Breast epithelium (tissue), 4 donors: ENCODE measurements at regions not wholly inside any gene's neighbourhood (a gene's known extent, or its start where the extent isn't known, plus 50 kb on each side); places are given as distances from the start of the nearest gene placed in this dataset.
"Not testable (repeated sequence)": the region's sequence is repeated elsewhere in the genome, so short reads cannot be mapped to it uniquely, and the experiment has no call there.

Experiments used
- DNase-seq, 2 donors: peaks; one replicate each; pipeline ENCODE4 v3.0.0-alpha.2; 2019; ENCODE audit warnings: low spot score in 2 of 2
- H3K27ac ChIP-seq, 2 donors: fragments of 200-600 bp; sonication (generic) in 1 of 2; one replicate each; pipeline ENCODE4 v1.5.1; 2016 to 2019; ENCODE audit warnings: mild to moderate bottlenecking in 1 of 2
- H3K27me3 ChIP-seq, 2 donors: fragments of 200-600 bp; sonication (generic) in 1 of 2; one replicate each; pipeline versions ENCODE4 v1.5.1 to v1.6.0; 2017 to 2019; ENCODE audit warnings: control low read depth in 1 of 2, mild to moderate bottlenecking in 1 of 2
- H3K36me3 ChIP-seq: fragments of 200-600 bp; one replicate; pipeline ENCODE4 v1.5.1; 2019
- H3K4me1 ChIP-seq, 2 donors: fragments of 200-600 bp; sonication (generic); one replicate each; pipeline ENCODE4 v1.5.1; 2016 to 2019; ENCODE audit warnings: control low read depth in 1 of 2
- H3K4me3 ChIP-seq, 3 donors: fragments of 200-600 bp; sonication (generic); 1 replicate in 2 of 3; 2 replicates in 1 of 3; pipeline ENCODE4 v1.5.1; 2016 to 2019; ENCODE audit warnings: mild to moderate bottlenecking in 3 of 3, moderate library complexity in 2 of 3
- H3K9me3 ChIP-seq, 2 donors: fragments of 200-600 bp; sonication (generic) in 1 of 2; one replicate each; pipeline ENCODE4 v1.5.1; 2016 to 2019; ENCODE audit warnings: control low read depth in 1 of 2
- CTCF ChIP-seq, 3 donors: fragments of 450-650 bp; IDR thresholded peaks; one replicate each; pipeline ENCODE4 v1.5.1; 2016 to 2017; ENCODE audit warnings: antibody characterized with exemption in 3 of 3, mild to moderate bottlenecking in 3 of 3, moderate library complexity in 3 of 3
- POLR2A ChIP-seq: fragments of 450-650 bp; IDR thresholded peaks from one replicate; pipeline ENCODE4 v1.6.1; 2016; ENCODE audit warnings: antibody characterized with exemption, mild to moderate bottlenecking, moderate library complexity
- POLR2AphosphoS5 ChIP-seq, 3 donors: sonication (generic); formaldehyde crosslinking; IDR thresholded peaks; one replicate each; pipeline ENCODE4 v1.6.1; 2017; ENCODE audit warnings: antibody characterized with exemption in 3 of 3
- intact Hi-C: fragments of 100-400 bp; cut with DNase I; formaldehyde crosslinking; loops from one replicate; pipeline ENCODE4 v1.15.1; 2023; ENCODE audit warnings: low total_unique reads

GRCh38 chrX:73390628-73391567 is 56.0 kb upstream of the CDX4 start:
- Histone ChIP-seq H3K9me3 (peaks cover 0 to 16% of the 10 kb centered on the region in 2 donors), H3K4me3 (no peak overlapping the region), H3K27ac (no peak overlapping the region), H3K27me3 (no peaks in the 10 kb centered on the region), H3K4me1 (no peaks in the 10 kb centered on the region), H3K36me3 (no peaks in the 10 kb centered on the region)
- intact Hi-C loops, result no loop called here
- DNase-seq, result no peak
- no peak for TF ChIP-seq POLR2AphosphoS5 (IDR thresholded peaks at IDR 0.05)
- no peak for TF ChIP-seq POLR2A
- no peak for TF ChIP-seq CTCF (IDR thresholded peaks at IDR 0.05)

GRCh38 chrX:73366696-73367095 is 80.2 kb upstream of the CDX4 start:
- Histone ChIP-seq H3K4me3 (no peak overlapping the region), H3K27ac (no peak overlapping the region), H3K27me3 (peaks cover 0 to 6% of the 10 kb centered on the region in 2 donors), H3K36me3 (no peaks in the 10 kb centered on the region), H3K4me1 (no peaks in the 10 kb centered on the region), H3K9me3 (peaks cover 0 to 15% of the 10 kb centered on the region in 2 donors)
- no peak for TF ChIP-seq CTCF (IDR thresholded peaks at IDR 0.05)
- no peak for TF ChIP-seq POLR2AphosphoS5 (IDR thresholded peaks at IDR 0.05)
- TF ChIP-seq POLR2A, result no peak
- intact Hi-C loops, result loop anchor here (10.0 kb wide), 1 partner anchor 1002 kb away; no protein-coding TSS in a partner anchor
- DNase-seq, result no peak

- H3K36me3 ChIP-seq, intact Hi-C loops, H3K27ac ChIP-seq, H3K4me1 ChIP-seq, DNase-seq, H3K4me3 ChIP-seq, H3K9me3 ChIP-seq: not testable (repeated sequence)
- H3K27me3 ChIP-seq, result peaks cover 0 to 21% of the 10 kb centered on the region in 2 donors
Observed at GRCh38 chrX:73357294-73357693, 89.6 kb upstream of the CDX4 start.

- no peaks in the 10 kb centered on the region for H3K4me1 ChIP-seq
- peaks cover 0 to 9% of the 10 kb centered on the region in 2 donors for H3K27me3 ChIP-seq
- no peak overlapping the region for H3K27ac ChIP-seq
- intact Hi-C loops, result no loop called here
- peaks cover 0 to 33% of the 10 kb centered on the region in 2 donors for H3K9me3 ChIP-seq
- DNase-seq, result no peak
- H3K36me3 ChIP-seq, result no peaks in the 10 kb centered on the region
- TF ChIP-seq CTCF (IDR thresholded peaks at IDR 0.05) (no peak), POLR2AphosphoS5 (IDR thresholded peaks at IDR 0.05) (no peak), POLR2A (no peak)
- H3K4me3 ChIP-seq, result no peak overlapping the region
Observed at GRCh38 chrX:73348977-73349376, 97.9 kb upstream of the CDX4 start.

- Histone ChIP-seq H3K27ac (no peak overlapping the region), H3K9me3 (peaks cover 8 to 34% of the 10 kb centered on the region in 2 donors), H3K4me1 (no peaks in the 10 kb centered on the region), H3K4me3 (no peak overlapping the region), H3K36me3 (no peaks in the 10 kb centered on the region), H3K27me3 (peaks cover 0 to 7% of the 10 kb centered on the region in 2 donors)
- intact Hi-C loops, result no loop called here
- no peak for DNase-seq
- no peak for TF ChIP-seq POLR2A
- TF ChIP-seq POLR2AphosphoS5 (IDR thresholded peaks at IDR 0.05), result no peak
- no peak for TF ChIP-seq CTCF (IDR thresholded peaks at IDR 0.05)
Observed at GRCh38 chrX:73337366-73337765, 109.5 kb upstream of the CDX4 start.
